ENCODE measurements at regions not wholly inside any gene's neighbourhood (a gene's known extent, or its start where the extent isn't known, plus 50 kb on each side); places are given as distances from the start of the nearest gene placed in this dataset.

DNA sequence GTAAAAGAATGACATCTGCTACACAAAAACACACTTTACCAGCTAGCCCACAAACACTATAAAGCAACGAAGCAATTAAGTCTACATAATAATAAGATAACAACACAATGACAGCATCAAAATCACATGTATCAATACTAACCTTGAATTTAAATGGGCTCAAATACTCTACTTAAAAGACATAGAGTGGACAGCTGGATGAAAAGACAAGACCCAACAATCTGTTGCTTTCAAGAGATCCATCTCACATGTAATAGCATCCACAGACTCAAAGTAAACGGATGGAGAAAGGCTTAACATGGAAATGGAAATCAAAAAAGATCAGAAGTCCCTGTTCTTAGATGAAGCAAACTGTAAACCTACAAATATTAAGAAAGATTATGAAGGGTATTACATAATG is 2175.9 kb downstream of the PCDH9 start (continued):
- TF ChIP-seq, protein P1, sequence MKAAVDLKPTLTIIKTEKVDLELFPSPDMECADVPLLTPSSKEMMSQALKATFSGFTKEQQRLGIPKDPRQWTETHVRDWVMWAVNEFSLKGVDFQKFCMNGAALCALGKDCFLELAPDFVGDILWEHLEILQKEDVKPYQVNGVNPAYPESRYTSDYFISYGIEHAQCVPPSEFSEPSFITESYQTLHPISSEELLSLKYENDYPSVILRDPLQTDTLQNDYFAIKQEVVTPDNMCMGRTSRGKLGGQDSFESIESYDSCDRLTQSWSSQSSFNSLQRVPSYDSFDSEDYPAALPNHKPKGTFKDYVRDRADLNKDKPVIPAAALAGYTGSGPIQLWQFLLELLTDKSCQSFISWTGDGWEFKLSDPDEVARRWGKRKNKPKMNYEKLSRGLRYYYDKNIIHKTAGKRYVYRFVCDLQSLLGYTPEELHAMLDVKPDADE (IDR thresholded peaks at IDR 0.05): no peak
- no peak for TF ChIP-seq ZNF331 (CRISPR knock-in tag; IDR thresholded peaks at IDR 0.05; ENCODE audit: low read depth)
- no peak for TF ChIP-seq EZH2 (IDR thresholded peaks at IDR 0.05; ENCODE audit: low read depth, unreplicated experiment)
- no peak for TF ChIP-seq CREB1 (CRISPR knock-in tag; IDR thresholded peaks at IDR 0.05; ENCODE audit: low read depth)

DNA sequence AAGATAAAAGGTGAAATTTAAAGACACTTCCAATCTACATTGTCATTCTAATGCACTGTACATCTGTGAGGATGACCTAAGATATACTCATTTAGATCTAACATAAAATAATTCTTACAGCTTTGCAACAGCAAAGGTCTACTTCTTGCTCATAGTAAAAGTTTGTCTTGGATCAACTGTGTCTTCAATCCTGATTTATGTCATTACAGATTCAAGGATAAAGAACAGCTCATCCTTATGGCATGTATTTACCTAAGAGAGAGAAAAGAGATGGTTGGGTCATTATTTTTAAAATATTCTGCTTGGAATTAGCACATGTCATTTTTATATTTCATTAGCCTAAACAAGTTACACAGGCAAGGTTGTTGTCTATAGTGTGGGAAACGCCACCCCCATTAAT is 2193.1 kb downstream of the PCDH9 start:
- no peaks in the 10 kb centered on the region for H3K27me3 Mint-ChIP-seq (ENCODE audit: insufficient read depth, low read depth, poor library complexity)
- Histone ChIP-seq H3K79me2 (replicated peaks; ENCODE audit: insufficient read depth) (no peaks in the 10 kb centered on the region), H3K27ac (ENCODE audit: low read depth) (no peak overlapping the region), H2AFZ (no peak overlapping the region), H3F3A (replicated peaks; ENCODE audit: low read depth) (no peaks in the 10 kb centered on the region), H3K4me1 (ENCODE audit: insufficient read depth) (no peaks in the 10 kb centered on the region), H3K4me2 (no peak overlapping the region), H3K4me3 (no peak overlapping the region), H3K36me3 (ENCODE audit: insufficient read depth) (no peaks in the 10 kb centered on the region), H3K9me2 (ENCODE audit: insufficient read depth) (peaks cover 4% of the 10 kb centered on the region), H4K20me1 (replicated peaks; ENCODE audit: insufficient read depth) (no peaks in the 10 kb centered on the region), H3K27me3 (ENCODE audit: insufficient read depth) (no peaks in the 10 kb centered on the region)
- no peak overlapping the region for H3K27ac Mint-ChIP-seq
- no peaks in the 10 kb centered on the region for H3K4me1 Mint-ChIP-seq
- no peaks in the 10 kb centered on the region for H3K36me3 Mint-ChIP-seq (ENCODE audit: low read depth)
- no peak overlapping the region for H3K4me3 Mint-ChIP-seq
- H3K9me3 Mint-ChIP-seq: no peaks in the 10 kb centered on the region; the same call in 2 of the 3 replicates
- DNase-seq (ENCODE audit: low spot score) (no peak), ATAC-seq (no peak)
- TF ChIP-seq, protein P2, sequence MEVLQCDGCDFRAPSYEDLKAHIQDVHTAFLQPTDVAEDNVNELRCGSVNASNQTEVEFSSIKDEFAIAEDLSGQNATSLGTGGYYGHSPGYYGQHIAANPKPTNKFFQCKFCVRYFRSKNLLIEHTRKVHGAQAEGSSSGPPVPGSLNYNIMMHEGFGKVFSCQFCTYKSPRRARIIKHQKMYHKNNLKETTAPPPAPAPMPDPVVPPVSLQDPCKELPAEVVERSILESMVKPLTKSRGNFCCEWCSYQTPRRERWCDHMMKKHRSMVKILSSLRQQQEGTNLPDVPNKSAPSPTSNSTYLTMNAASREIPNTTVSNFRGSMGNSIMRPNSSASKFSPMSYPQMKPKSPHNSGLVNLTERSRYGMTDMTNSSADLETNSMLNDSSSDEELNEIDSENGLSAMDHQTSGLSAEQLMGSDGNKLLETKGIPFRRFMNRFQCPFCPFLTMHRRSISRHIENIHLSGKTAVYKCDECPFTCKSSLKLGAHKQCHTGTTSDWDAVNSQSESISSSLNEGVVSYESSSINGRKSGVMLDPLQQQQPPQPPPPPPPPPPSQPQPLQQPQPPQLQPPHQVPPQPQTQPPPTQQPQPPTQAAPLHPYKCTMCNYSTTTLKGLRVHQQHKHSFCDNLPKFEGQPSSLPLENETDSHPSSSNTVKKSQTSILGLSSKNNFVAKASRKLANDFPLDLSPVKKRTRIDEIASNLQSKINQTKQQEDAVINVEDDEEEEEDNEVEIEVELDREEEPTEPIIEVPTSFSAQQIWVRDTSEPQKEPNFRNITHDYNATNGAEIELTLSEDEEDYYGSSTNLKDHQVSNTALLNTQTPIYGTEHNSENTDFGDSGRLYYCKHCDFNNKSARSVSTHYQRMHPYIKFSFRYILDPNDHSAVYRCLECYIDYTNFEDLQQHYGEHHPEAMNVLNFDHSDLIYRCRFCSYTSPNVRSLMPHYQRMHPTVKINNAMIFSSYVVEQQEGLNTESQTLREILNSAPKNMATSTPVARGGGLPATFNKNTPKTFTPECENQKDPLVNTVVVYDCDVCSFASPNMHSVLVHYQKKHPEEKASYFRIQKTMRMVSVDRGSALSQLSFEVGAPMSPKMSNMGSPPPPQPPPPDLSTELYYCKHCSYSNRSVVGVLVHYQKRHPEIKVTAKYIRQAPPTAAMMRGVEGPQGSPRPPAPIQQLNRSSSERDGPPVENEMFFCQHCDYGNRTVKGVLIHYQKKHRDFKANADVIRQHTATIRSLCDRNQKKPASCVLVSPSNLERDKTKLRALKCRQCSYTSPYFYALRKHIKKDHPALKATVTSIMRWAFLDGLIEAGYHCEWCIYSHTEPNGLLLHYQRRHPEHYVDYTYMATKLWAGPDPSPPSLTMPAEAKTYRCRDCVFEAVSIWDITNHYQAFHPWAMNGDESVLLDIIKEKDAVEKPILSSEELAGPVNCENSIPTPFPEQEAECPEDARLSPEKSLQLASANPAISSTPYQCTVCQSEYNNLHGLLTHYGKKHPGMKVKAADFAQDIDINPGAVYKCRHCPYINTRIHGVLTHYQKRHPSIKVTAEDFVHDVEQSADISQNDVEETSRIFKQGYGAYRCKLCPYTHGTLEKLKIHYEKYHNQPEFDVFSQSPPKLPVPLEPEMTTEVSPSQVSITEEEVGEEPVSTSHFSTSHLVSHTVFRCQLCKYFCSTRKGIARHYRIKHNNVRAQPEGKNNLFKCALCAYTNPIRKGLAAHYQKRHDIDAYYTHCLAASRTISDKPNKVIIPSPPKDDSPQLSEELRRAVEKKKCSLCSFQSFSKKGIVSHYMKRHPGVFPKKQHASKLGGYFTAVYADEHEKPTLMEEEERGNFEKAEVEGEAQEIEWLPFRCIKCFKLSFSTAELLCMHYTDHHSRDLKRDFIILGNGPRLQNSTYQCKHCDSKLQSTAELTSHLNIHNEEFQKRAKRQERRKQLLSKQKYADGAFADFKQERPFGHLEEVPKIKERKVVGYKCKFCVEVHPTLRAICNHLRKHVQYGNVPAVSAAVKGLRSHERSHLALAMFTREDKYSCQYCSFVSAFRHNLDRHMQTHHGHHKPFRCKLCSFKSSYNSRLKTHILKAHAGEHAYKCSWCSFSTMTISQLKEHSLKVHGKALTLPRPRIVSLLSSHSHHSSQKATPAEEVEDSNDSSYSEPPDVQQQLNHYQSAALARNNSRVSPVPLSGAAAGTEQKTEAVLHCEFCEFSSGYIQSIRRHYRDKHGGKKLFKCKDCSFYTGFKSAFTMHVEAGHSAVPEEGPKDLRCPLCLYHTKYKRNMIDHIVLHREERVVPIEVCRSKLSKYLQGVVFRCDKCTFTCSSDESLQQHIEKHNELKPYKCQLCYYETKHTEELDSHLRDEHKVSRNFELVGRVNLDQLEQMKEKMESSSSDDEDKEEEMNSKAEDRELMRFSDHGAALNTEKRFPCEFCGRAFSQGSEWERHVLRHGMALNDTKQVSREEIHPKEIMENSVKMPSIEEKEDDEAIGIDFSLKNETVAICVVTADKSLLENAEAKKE (CRISPR knock-in tag; IDR thresholded peaks at IDR 0.05): no peak
- TF ChIP-seq, protein P3, sequence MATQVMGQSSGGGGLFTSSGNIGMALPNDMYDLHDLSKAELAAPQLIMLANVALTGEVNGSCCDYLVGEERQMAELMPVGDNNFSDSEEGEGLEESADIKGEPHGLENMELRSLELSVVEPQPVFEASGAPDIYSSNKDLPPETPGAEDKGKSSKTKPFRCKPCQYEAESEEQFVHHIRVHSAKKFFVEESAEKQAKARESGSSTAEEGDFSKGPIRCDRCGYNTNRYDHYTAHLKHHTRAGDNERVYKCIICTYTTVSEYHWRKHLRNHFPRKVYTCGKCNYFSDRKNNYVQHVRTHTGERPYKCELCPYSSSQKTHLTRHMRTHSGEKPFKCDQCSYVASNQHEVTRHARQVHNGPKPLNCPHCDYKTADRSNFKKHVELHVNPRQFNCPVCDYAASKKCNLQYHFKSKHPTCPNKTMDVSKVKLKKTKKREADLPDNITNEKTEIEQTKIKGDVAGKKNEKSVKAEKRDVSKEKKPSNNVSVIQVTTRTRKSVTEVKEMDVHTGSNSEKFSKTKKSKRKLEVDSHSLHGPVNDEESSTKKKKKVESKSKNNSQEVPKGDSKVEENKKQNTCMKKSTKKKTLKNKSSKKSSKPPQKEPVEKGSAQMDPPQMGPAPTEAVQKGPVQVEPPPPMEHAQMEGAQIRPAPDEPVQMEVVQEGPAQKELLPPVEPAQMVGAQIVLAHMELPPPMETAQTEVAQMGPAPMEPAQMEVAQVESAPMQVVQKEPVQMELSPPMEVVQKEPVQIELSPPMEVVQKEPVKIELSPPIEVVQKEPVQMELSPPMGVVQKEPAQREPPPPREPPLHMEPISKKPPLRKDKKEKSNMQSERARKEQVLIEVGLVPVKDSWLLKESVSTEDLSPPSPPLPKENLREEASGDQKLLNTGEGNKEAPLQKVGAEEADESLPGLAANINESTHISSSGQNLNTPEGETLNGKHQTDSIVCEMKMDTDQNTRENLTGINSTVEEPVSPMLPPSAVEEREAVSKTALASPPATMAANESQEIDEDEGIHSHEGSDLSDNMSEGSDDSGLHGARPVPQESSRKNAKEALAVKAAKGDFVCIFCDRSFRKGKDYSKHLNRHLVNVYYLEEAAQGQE (IDR thresholded peaks at IDR 0.05; ENCODE audit: unreplicated experiment): no peak
- TF ChIP-seq EZH2phosphoT487 (IDR thresholded peaks at IDR 0.05; ENCODE audit: unreplicated experiment): no peak
- TF ChIP-seq STAT1 (IDR thresholded peaks at IDR 0.05; ENCODE audit: unreplicated experiment): no peak
- TF ChIP-seq, protein P4, sequence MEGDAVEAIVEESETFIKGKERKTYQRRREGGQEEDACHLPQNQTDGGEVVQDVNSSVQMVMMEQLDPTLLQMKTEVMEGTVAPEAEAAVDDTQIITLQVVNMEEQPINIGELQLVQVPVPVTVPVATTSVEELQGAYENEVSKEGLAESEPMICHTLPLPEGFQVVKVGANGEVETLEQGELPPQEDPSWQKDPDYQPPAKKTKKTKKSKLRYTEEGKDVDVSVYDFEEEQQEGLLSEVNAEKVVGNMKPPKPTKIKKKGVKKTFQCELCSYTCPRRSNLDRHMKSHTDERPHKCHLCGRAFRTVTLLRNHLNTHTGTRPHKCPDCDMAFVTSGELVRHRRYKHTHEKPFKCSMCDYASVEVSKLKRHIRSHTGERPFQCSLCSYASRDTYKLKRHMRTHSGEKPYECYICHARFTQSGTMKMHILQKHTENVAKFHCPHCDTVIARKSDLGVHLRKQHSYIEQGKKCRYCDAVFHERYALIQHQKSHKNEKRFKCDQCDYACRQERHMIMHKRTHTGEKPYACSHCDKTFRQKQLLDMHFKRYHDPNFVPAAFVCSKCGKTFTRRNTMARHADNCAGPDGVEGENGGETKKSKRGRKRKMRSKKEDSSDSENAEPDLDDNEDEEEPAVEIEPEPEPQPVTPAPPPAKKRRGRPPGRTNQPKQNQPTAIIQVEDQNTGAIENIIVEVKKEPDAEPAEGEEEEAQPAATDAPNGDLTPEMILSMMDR (conservative IDR thresholded peaks at IDR 0.05; ENCODE audit: low read depth in 2 of 2): no peak
- no peak for TF ChIP-seq EZH2 (IDR thresholded peaks at IDR 0.05; ENCODE audit: low read depth, unreplicated experiment)
- no peak for TF ChIP-seq NANOG (IDR thresholded peaks at IDR 0.05; ENCODE audit: borderline replicate concordance)
- TF ChIP-seq JUNB (IDR thresholded peaks at IDR 0.05; ENCODE audit: unreplicated experiment): no peak
- no peak for TF ChIP-seq ZNF331 (CRISPR knock-in tag; IDR thresholded peaks at IDR 0.05; ENCODE audit: low read depth)
- TF ChIP-seq, protein P1 (IDR thresholded peaks at IDR 0.05): no peak
- no peak for TF ChIP-seq POLR2AphosphoS5 (IDR thresholded peaks at IDR 0.05; ENCODE audit: low read depth)

All from GM23338 (cell line).